B cell (primary cell): ENCODE measurements at regions not wholly inside any gene's neighbourhood (a gene's known extent, or its start where the extent isn't known, plus 50 kb on each side); places are given as distances from the start of the nearest gene placed in this dataset.

Experiments
- ATAC-seq: fragments of 200-7000 bp; cut with Tn5 transposase; one replicate; pipeline ENCODE4 v1.10.0; 2021; ENCODE audit warnings: low read depth, mild to moderate bottlenecking, moderate number of reproducible peaks, moderate library complexity
- CTCF ChIA-PET: fragments of 350-600 bp; sonication (Branson Sonifier 250); formaldehyde crosslinking; loops from one replicate; lab custom pipeline; 2021; ENCODE audit warnings: antibody characterized with exemption, inconsistent platforms; lab: Charles Lee
- POLR2A ChIA-PET: fragments of 350-600 bp; sonication (Branson Sonifier 250); formaldehyde crosslinking; loops from one replicate; lab custom pipeline; 2021; ENCODE audit warnings: antibody characterized with exemption; lab: Charles Lee
- DNase-seq: peaks from one replicate; pipeline ENCODE4 v3.0.0; 2013
- H2AFZ ChIP-seq: 2 replicates; pipeline ENCODE4 v1.6.1; 2012; ENCODE audit warnings: mild to moderate bottlenecking, low read depth, low read length; ENCODE audit not compliant: insufficient read depth, poor library complexity, severe bottlenecking
- H3K27ac ChIP-seq, 2 donors: 1 replicate in 1 of 2; 2 replicates in 1 of 2; pipeline ENCODE4 v1.5.1; 2012 to 2013; ENCODE audit warnings: low read length in 2 of 2, mild to moderate bottlenecking in 2 of 2, moderate library complexity in 1 of 2
- H3K27me3 ChIP-seq, 4 experiments: fragments of 200-600 bp in 1 of 4; sonication (generic) in 1 of 4; replicated peaks in 1 of 4; 1 replicate in 2 of 4; 2 replicates in 2 of 4; pipeline versions ENCODE4 v1.6.1 to v1.7.0; 2013 to 2016; ENCODE audit warnings: low read length in 3 of 4, mild to moderate bottlenecking in 2 of 4, mixed read lengths in 1 of 4, moderate library complexity in 1 of 4; ENCODE audit not compliant: insufficient read depth in 4 of 4, control insufficient read depth in 3 of 4; ENCODE audit errors: control extremely low read depth in 1 of 4
- H3K36me3 ChIP-seq, 2 experiments: replicated peaks in 1 of 2; 1 replicate in 1 of 2; 2 replicates in 1 of 2; pipeline versions ENCODE4 v1.6.1 to v1.7.1; 2013; ENCODE audit warnings: low read length in 1 of 2; ENCODE audit not compliant: insufficient read depth in 2 of 2, control insufficient read depth in 1 of 2; ENCODE audit errors: control extremely low read depth in 1 of 2, extremely low read depth in 1 of 2
- H3K4me1 ChIP-seq, 2 donors: fragments of 200-600 bp in 1 of 2; sonication (generic) in 1 of 2; 1 replicate in 1 of 2; 2 replicates in 1 of 2; pipeline versions ENCODE4 v1.5.1 to v1.6.1; 2013 to 2017; ENCODE audit warnings: low read length in 2 of 2; ENCODE audit not compliant: control insufficient read depth in 2 of 2, insufficient read depth in 2 of 2
- H3K4me2 ChIP-seq: replicated peaks from 2 replicates; pipeline ENCODE3; 2012; ENCODE audit warnings: mild to moderate bottlenecking, low read depth, low read length; ENCODE audit not compliant: poor library complexity, severe bottlenecking
- H3K4me3 ChIP-seq, 5 experiments: fragments of 200-600 bp in 1 of 5; sonication (generic) in 1 of 5; 1 replicate in 3 of 5; 2 replicates in 2 of 5; pipeline versions ENCODE4 v1.5.1 to v1.7.0; 2011 to 2016; ENCODE audit warnings: low read length in 4 of 5, mild to moderate bottlenecking in 4 of 5, low read depth in 2 of 5, control low read depth in 1 of 5, moderate library complexity in 1 of 5; ENCODE audit not compliant: insufficient read depth in 1 of 5; ENCODE audit errors: control extremely low read depth in 1 of 5, extremely low read depth in 1 of 5
- H3K79me2 ChIP-seq: fragments of 200-600 bp; sonication (generic); one replicate; pipeline ENCODE4 v1.6.0; 2016; ENCODE audit warnings: low read length; ENCODE audit not compliant: control insufficient read depth, insufficient read depth
- H3K9ac ChIP-seq: fragments of 200-600 bp; sonication (generic); 2 replicates; pipeline ENCODE4 v1.6.1; 2017; ENCODE audit warnings: mild to moderate bottlenecking, low read length, moderate library complexity
- H3K9me3 ChIP-seq, 3 donors: one replicate each; pipeline versions ENCODE4 v1.6.1 to v1.7.1; 2013; ENCODE audit warnings: low read length in 2 of 3; ENCODE audit not compliant: control insufficient read depth in 2 of 3, insufficient read depth in 1 of 3; ENCODE audit errors: control extremely low read depth in 1 of 3
- H4K20me1 ChIP-seq: 2 replicates; pipeline ENCODE4 v1.6.0; 2012; ENCODE audit warnings: mild to moderate bottlenecking, low read length; ENCODE audit not compliant: insufficient read depth, control insufficient read depth, poor library complexity, severe bottlenecking
- H3K27ac Mint-ChIP-seq: one replicate; pipeline ENCODE4 v1.8.0; 2021; ENCODE audit warnings: mixed read lengths
- H3K27me3 Mint-ChIP-seq: one replicate; pipeline ENCODE4 v1.8.0; 2021; ENCODE audit warnings: mixed read lengths
- H3K4me1 Mint-ChIP-seq: one replicate; pipeline ENCODE4 v1.8.0; 2021; ENCODE audit warnings: mixed read lengths
- H3K4me3 Mint-ChIP-seq: one replicate; pipeline ENCODE4 v1.8.0; 2021; ENCODE audit warnings: mixed read lengths
- H3K9me3 Mint-ChIP-seq: one replicate; pipeline ENCODE4 v1.8.0; 2022; ENCODE audit warnings: mixed read lengths; ENCODE audit not compliant: insufficient read depth
- CTCF ChIP-seq: fragments of 200-600 bp; IDR thresholded peaks from one replicate; pipeline ENCODE4 v1.8.0; 2022; ENCODE audit warnings: antibody characterized with exemption, mild to moderate bottlenecking
- EZH2 ChIP-seq: IDR thresholded peaks from 2 replicates; pipeline ENCODE4 v1.6.1; 2012; ENCODE audit warnings: borderline replicate concordance, low read depth, mild to moderate bottlenecking, moderate library complexity, low read length; ENCODE audit not compliant: insufficient read depth, poor library complexity, severe bottlenecking
- WGBS: methylation state at CpG from one replicate; pipeline ENCODE4 v1.1.5; 2013; ENCODE audit warnings: missing lambda C conversion rate; ENCODE audit not compliant: insufficient coverage; 5-methylcytosine and 5-hydroxymethylcytosine counted together
- intact Hi-C: fragments of 100-400 bp; cut with micrococcal nuclease; formaldehyde crosslinking; loops from one replicate; pipeline ENCODE4 v1.10.0; 2022

DNA sequence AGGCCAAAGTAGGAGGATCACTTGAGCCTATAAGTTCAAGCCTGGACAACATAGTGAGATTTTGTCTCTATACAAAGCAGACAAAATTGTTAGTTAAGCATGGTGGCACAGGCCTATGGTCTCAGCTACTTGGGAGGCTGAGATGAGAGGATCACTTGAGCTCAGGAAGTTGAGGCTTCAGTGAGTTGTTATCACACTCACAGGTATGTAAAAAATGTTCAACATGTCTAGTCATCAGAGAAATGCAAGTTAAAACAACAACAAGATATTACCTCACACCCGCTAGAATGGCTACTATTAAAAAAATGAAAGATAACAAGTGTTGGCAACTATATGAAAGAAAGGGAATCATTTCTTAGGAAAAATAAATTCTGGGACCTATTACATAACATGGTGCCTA lies 341.5 kb upstream of the ST8SIA4 start:
- intact Hi-C loops = no loop called here

DNA sequence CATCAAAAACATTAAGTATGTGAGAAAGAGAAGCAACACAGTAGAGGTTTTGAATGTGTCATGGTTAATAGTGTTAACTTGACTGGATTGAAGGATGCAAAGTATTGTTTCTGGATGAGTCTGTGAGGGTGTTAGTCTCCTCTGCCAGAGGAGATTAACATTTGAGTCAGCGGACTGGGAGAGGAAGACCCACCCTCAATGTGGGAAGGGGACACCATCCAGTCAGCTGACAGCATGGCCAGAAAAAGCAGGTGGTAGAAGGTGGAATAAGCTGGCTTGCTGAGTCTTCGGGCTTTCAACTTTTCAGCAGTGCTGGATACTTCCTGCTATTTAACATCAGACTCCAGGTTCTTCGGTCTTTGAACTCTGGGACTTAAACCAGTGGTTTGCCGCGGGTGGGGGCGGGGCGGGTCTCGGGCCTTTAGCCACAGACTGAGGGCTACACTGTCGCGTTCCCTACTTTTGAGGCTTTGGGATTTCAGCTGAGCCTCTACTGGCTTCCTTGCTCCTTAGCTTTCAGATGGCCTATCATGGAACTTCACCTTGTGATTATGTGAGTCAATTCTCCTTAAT lies 309.9 kb upstream of the ST8SIA4 start:
- H3K4me1 ChIP-seq = no peaks in the 10 kb centered on the region
- H3K9ac ChIP-seq = no peak overlapping the region
- no peaks in the 10 kb centered on the region for H3K36me3 ChIP-seq
- CTCF ChIA-PET = no interaction called here
- no peaks in the 10 kb centered on the region for H3K27me3 ChIP-seq
- H3K27me3 Mint-ChIP-seq = no peaks in the 10 kb centered on the region
- H3K27ac Mint-ChIP-seq = no peak overlapping the region
- no peak overlapping the region for H3K27ac ChIP-seq
- POLR2A ChIA-PET = no interaction called here
- ATAC-seq = no peak
- no peak overlapping the region for H3K4me3 ChIP-seq
- H3K4me3 Mint-ChIP-seq = no peak overlapping the region
- TF ChIP-seq CTCF (no peak), EZH2 (no peak)
- WGBS = 86% methylated on average over 9 of the region's 10 CpGs
- H3K4me2 ChIP-seq = no peak overlapping the region
- H2AFZ ChIP-seq = no peak overlapping the region
- no peaks in the 10 kb centered on the region for H4K20me1 ChIP-seq
- DNase-seq = no peak
- no peaks in the 10 kb centered on the region for H3K9me3 Mint-ChIP-seq
- H3K4me1 Mint-ChIP-seq = no peaks in the 10 kb centered on the region
- H3K9me3 ChIP-seq = peaks cover 0 to 3% (median 0%) of the 10 kb centered on the region in 3 donors
- H3K79me2 ChIP-seq = no peaks in the 10 kb centered on the region
- intact Hi-C loops = no loop called here

More for the DNA sequence above, 341.5 kb upstream of the ST8SIA4 start:
- H4K20me1 ChIP-seq = no peaks in the 10 kb centered on the region
- H3K9ac ChIP-seq = no peak overlapping the region
- CTCF ChIA-PET = no interaction called here
- Mint-ChIP-seq H3K4me3 (no peak overlapping the region), H3K27me3 (no peaks in the 10 kb centered on the region), H3K27ac (no peak overlapping the region), H3K9me3 (peaks cover 3% of the 10 kb centered on the region), H3K4me1 (no peaks in the 10 kb centered on the region)
- no peak overlapping the region for H3K27ac ChIP-seq
- no peaks in the 10 kb centered on the region for H3K36me3 ChIP-seq
- H3K79me2 ChIP-seq = no peaks in the 10 kb centered on the region
- H3K9me3 ChIP-seq = peaks cover 0 to 4% (median 0%) of the 10 kb centered on the region in 3 donors
- DNase-seq (no peak), ATAC-seq (no peak)
- POLR2A ChIA-PET = no interaction called here
- TF ChIP-seq CTCF (no peak), EZH2 (no peak)
- no peaks in the 10 kb centered on the region for H3K4me1 ChIP-seq
- no peaks in the 10 kb centered on the region for H3K27me3 ChIP-seq
- H2AFZ ChIP-seq = no peak overlapping the region
- H3K4me3 ChIP-seq = no peak overlapping the region
- H3K4me2 ChIP-seq = no peak overlapping the region
- WGBS = no CpG with 5 or more reads among the region's 1 CpG
